Smooth muscle cell (in vitro differentiated cells): ENCODE measurements at regions not wholly inside any gene's neighbourhood (a gene's known extent, or its start where the extent isn't known, plus 50 kb on each side); places are given as distances from the start of the nearest gene placed in this dataset.
A peak's percentile ranks its signal among the peaks of the same experiment; 100 is the strongest.

Experiments
- DNase-seq: peaks from one replicate; lab custom pipeline; 2025; ENCODE audit not compliant: unreplicated experiment; lab: John Stamatoyannopoulos, UW
- H2AFZ ChIP-seq: fragments of 200-600 bp; sonication (generic); 2 replicates; pipeline ENCODE4 v1.6.0; 2016; ENCODE audit warnings: antibody characterized with exemption, low read depth, mild to moderate bottlenecking
- H3F3A ChIP-seq: fragments of 200-600 bp; sonication (generic); 2 replicates; pipeline ENCODE4 v1.6.0; 2017; ENCODE audit warnings: antibody characterized with exemption, low read depth
- H3K27ac ChIP-seq: fragments of 200-600 bp; sonication (generic); 2 replicates; pipeline ENCODE4 v1.5.1; 2016; ENCODE audit warnings: low read depth, mild to moderate bottlenecking
- H3K27me3 ChIP-seq: fragments of 200-600 bp; sonication (generic); 2 replicates; pipeline ENCODE4 v1.6.1; 2016; ENCODE audit warnings: low read depth, mild to moderate bottlenecking
- H3K36me3 ChIP-seq: fragments of 200-600 bp; sonication (generic); 2 replicates; pipeline ENCODE4 v1.5.1; 2016; ENCODE audit warnings: low read depth
- H3K4me1 ChIP-seq: fragments of 200-600 bp; sonication (generic); 2 replicates; pipeline ENCODE4 v1.5.1; 2016; ENCODE audit warnings: low read depth
- H3K4me2 ChIP-seq: fragments of 200-600 bp; sonication (generic); 2 replicates; pipeline ENCODE4 v1.6.0; 2016; ENCODE audit warnings: mild to moderate bottlenecking
- H3K4me3 ChIP-seq: fragments of 200-600 bp; sonication (generic); 2 replicates; pipeline ENCODE4 v1.5.1; 2016; ENCODE audit warnings: mild to moderate bottlenecking
- H3K79me2 ChIP-seq: fragments of 200-600 bp; sonication (generic); 2 replicates; pipeline ENCODE4 v1.6.0; 2016; ENCODE audit warnings: low read depth, mild to moderate bottlenecking
- H3K9ac ChIP-seq: fragments of 200-600 bp; sonication (generic); 2 replicates; pipeline ENCODE4 v1.6.0; 2016; ENCODE audit warnings: low read depth
- H3K9me3 ChIP-seq: fragments of 200-600 bp; sonication (generic); replicated peaks from 2 replicates; pipeline ENCODE4 v1.5.1; 2016; ENCODE audit warnings: low read depth
- H4K20me1 ChIP-seq: fragments of 200-600 bp; sonication (generic); 2 replicates; pipeline ENCODE4 v1.6.0; 2016; ENCODE audit warnings: low read depth
- CTCF ChIP-seq: fragments of 200-600 bp; sonication (generic); IDR thresholded peaks from 2 replicates; pipeline ENCODE4 v1.5.1; 2017; ENCODE audit warnings: borderline replicate concordance, mild to moderate bottlenecking, antibody characterized with exemption; ENCODE audit not compliant: insufficient read depth, poor library complexity, severe bottlenecking
- WGBS: methylation state at CpG from one replicate; pipeline ENCODE4 v1.1.7; 2016; ENCODE audit warnings: low lambda C conversion rate; 5-methylcytosine and 5-hydroxymethylcytosine counted together

- Histone ChIP-seq H3K4me2 (peak overlapping the region; percentile 90), H3K4me1 (peaks cover 33% of the 10 kb centered on the region), H3F3A (no peaks in the 10 kb centered on the region), H2AFZ (no peak overlapping the region), H3K9me3 (no peaks in the 10 kb centered on the region), H3K4me3 (peak overlapping the region; percentile 33), H3K36me3 (no peaks in the 10 kb centered on the region), H3K27me3 (no peaks in the 10 kb centered on the region), H3K79me2 (no peaks in the 10 kb centered on the region), H4K20me1 (no peaks in the 10 kb centered on the region), H3K27ac (peak overlapping the region; percentile 81), H3K9ac (peak overlapping the region; percentile 78)
- TF ChIP-seq CTCF = no peak
- WGBS = 83% methylated on average over 29 of the region's 29 CpGs
- no peak for DNase-seq
Measured at GRCh38 chr14:101076451-101077198, 173.1 kb upstream of the RTL1 start.

DNA sequence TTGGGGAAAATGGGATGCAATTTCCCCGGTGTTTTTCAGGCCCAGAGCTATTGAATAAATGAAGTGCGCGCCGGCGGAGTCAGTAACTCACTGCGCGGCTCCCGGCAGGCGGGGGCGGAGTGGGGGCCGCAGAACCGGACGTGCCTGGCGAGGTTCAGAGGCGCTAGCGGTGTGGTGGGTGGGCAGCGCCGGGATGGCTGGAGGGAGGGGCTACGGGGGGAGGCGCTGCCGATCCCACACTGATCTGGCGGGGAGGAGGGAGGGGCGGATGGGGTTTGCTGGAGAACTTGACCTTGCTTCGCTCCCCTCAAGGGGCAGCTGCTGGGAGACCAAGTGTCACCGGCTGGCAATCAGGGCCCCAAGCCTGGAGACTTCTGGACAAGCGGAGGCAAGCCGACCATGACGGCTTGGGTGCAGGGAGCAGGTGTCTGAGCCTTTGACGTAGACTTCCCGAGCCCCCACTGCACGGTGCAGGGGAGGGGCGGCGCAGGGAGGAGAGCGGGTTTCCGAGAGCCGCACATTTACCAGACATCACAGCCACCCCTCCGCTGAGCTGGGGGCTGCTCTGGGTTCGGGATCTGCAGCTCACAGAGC is 174.1 kb upstream of the RTL1 start:
- Histone ChIP-seq H3K9ac (peak overlapping the region; percentile 78), H3F3A (no peaks in the 10 kb centered on the region), H2AFZ (no peak overlapping the region), H3K79me2 (no peaks in the 10 kb centered on the region), H3K4me2 (peak overlapping the region; percentile 90), H4K20me1 (no peaks in the 10 kb centered on the region), H3K4me1 (peaks cover 28% of the 10 kb centered on the region), H3K4me3 (peak overlapping the region; percentile 33), H3K36me3 (no peaks in the 10 kb centered on the region), H3K27ac (peak overlapping the region; percentile 81), H3K9me3 (no peaks in the 10 kb centered on the region), H3K27me3 (no peaks in the 10 kb centered on the region)
- DNase-seq = no peak
- TF ChIP-seq CTCF = no peak
- WGBS = 11% methylated on average over 30 of the region's 38 CpGs

- H3K27ac ChIP-seq = no peak overlapping the region
- no peaks in the 10 kb centered on the region for H3K27me3 ChIP-seq
- no peak overlapping the region for H3K4me3 ChIP-seq
- H3K9ac ChIP-seq = no peak overlapping the region
- H3K4me1 ChIP-seq = peaks cover 23% of the 10 kb centered on the region
- DNase-seq = no peak
- H3K36me3 ChIP-seq = no peaks in the 10 kb centered on the region
- no peaks in the 10 kb centered on the region for H3K9me3 ChIP-seq
- H4K20me1 ChIP-seq = no peaks in the 10 kb centered on the region
- TF ChIP-seq CTCF = no peak
- H2AFZ ChIP-seq = no peak overlapping the region
- 93% methylated on average over 8 of the region's 8 CpGs for WGBS
- H3F3A ChIP-seq = no peaks in the 10 kb centered on the region
- no peak overlapping the region for H3K4me2 ChIP-seq
- H3K79me2 ChIP-seq = no peaks in the 10 kb centered on the region
Measured at GRCh38 chr14:101078170-101078891, 174.8 kb upstream of the RTL1 start.
